Lung (tissue), 11 donors: ENCODE measurements at regions not wholly inside any gene's neighbourhood (a gene's known extent, or its start where the extent isn't known, plus 50 kb on each side); places are given as distances from the start of the nearest gene placed in this dataset.
A peak's percentile ranks its signal among the peaks of the same experiment; 100 is the strongest.

Source experiments
- ATAC-seq: fragments of 200-7000 bp; cut with Tn5 transposase; one replicate; pipeline ENCODE4 v1.9.1; 2020; ENCODE audit warnings: moderate number of reproducible peaks; ENCODE audit not compliant: insufficient read depth, low FRiP score
- DNase-seq, 3 donors: peaks; one replicate each; pipeline ENCODE4 v3.0.0-alpha.2; 2013 to 2017
- H3K27ac ChIP-seq, 2 donors: one replicate each; pipeline ENCODE4 v1.5.1; 2013; ENCODE audit warnings: mild to moderate bottlenecking in 2 of 2, moderate library complexity in 2 of 2, control low read depth in 1 of 2, inconsistent platforms in 1 of 2, low read depth in 1 of 2, low read length in 1 of 2
- H3K27me3 ChIP-seq, 3 donors: one replicate each; pipeline ENCODE4 v1.5.1; 2013; ENCODE audit warnings: low read length in 2 of 3; ENCODE audit not compliant: control insufficient read depth in 3 of 3, insufficient read depth in 3 of 3
- H3K36me3 ChIP-seq, 4 donors: one replicate each; pipeline ENCODE4 v1.5.1; 2013; ENCODE audit warnings: low read length in 4 of 4, mild to moderate bottlenecking in 1 of 4, moderate library complexity in 1 of 4; ENCODE audit not compliant: control insufficient read depth in 4 of 4, insufficient read depth in 4 of 4
- H3K4me1 ChIP-seq, 5 donors: one replicate each; pipeline ENCODE4 v1.5.1; 2013; ENCODE audit warnings: low read length in 5 of 5, mild to moderate bottlenecking in 2 of 5, moderate library complexity in 1 of 5; ENCODE audit not compliant: control insufficient read depth in 5 of 5, insufficient read depth in 5 of 5
- H3K4me3 ChIP-seq: one replicate; pipeline ENCODE4 v1.5.1; 2013; ENCODE audit warnings: mild to moderate bottlenecking, control low read depth, moderate library complexity
- H3K9ac ChIP-seq, 2 donors: one replicate each; pipeline ENCODE4 v1.5.1; 2013; ENCODE audit warnings: low read length in 2 of 2, control low read depth in 1 of 2; ENCODE audit not compliant: insufficient read depth in 1 of 2
- H3K9me3 ChIP-seq, 4 donors: one replicate each; pipeline ENCODE4 v1.5.1; 2013; ENCODE audit warnings: low read length in 3 of 4, mild to moderate bottlenecking in 1 of 4, moderate library complexity in 1 of 4; ENCODE audit not compliant: control insufficient read depth in 4 of 4, insufficient read depth in 3 of 4
- CTCF ChIP-seq: IDR thresholded peaks from 2 replicates; pipeline ENCODE4 v1.5.1; 2012; ENCODE audit warnings: mild to moderate bottlenecking; ENCODE audit errors: control extremely low read depth, extremely low read depth
- WGBS, 2 donors: extraction: QIAGEN DNeasy Blood & Tissue Kit; methylation state at CpG; one replicate each; pipeline ENCODE4 v1.1.7; 2013; 5-methylcytosine and 5-hydroxymethylcytosine counted together
- donor health status: control.
- donor health status: control.
- donor health status: Bipolar disorder and iron deficiency.
- donor health status: healthy.
- donor health status: DM: yes; HTN: yes; CAD: no.

DNA sequence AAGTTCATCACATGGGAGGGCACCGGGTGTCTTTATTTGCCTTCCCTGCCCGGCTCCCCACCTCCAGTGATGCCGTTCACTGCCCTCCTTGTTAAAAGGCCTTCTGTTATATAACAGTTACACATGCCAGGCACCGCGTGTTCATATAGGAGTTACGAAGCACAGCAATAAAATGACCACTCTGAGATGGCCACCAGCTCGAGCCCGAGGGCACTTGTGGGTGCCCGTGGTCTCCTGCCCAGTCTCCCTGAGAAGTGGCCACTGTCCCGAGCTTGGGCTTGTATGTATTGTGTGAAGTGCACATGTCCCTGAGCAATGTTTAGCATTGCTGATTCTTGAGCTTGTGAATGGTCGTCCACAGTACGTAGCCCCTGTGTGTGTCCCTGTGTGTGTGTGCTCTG lies 355.6 kb downstream of the SEC14L1 start:
- Histone ChIP-seq H3K36me3 (peaks cover 0 to 60% (median 41%) of the 10 kb centered on the region in 4 donors), H3K27me3 (no peaks in the 10 kb centered on the region), H3K9me3 (no peaks in the 10 kb centered on the region), H3K9ac (no peak overlapping the region), H3K27ac (no peak overlapping the region), H3K4me1 (peaks cover 0 to 9% (median 4%) of the 10 kb centered on the region in 5 donors), H3K4me3 (no peak overlapping the region)
- no peak for TF ChIP-seq CTCF
- ATAC-seq (no peak), DNase-seq (no peak)
- 91 to 95% methylated on average over 12 of the region's 12 CpGs for WGBS, 2 donors

GRCh38 chr17:77496831-77497577 lies 356.2 kb downstream of the SEC14L1 start:
- peaks cover 0 to 9% (median 4%) of the 10 kb centered on the region in 5 donors for H3K4me1 ChIP-seq
- H3K9me3 ChIP-seq = no peaks in the 10 kb centered on the region
- DNase-seq = no peak
- 95 to 96% methylated on average over 9 of the region's 9 CpGs for WGBS, 2 donors
- no peak overlapping the region for H3K27ac ChIP-seq
- no peak overlapping the region for H3K9ac ChIP-seq
- no peaks in the 10 kb centered on the region for H3K27me3 ChIP-seq
- peaks cover 0 to 59% (median 41%) of the 10 kb centered on the region in 4 donors for H3K36me3 ChIP-seq
- H3K4me3 ChIP-seq = no peak overlapping the region
- no peak for TF ChIP-seq CTCF
- no peak for ATAC-seq

DNA sequence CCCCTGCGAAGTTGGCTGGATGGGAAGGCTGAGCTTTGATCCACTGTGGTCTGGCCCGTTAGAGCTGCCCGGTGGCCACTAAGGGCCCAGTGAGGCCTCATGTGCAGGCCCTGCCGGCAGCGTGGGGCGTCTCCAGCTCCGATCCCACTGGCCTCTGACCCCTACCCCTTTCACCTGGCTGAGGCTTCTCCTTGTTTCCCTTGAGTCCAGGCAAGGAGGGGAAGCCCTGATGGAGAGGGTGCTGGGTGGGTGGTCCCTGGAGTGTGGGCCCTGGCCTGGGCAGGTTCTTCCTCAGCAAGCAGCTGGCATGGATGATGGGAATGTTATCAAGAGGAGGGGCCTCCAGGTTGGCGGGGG lies 356.8 kb downstream of the SEC14L1 start:
- 93 to 94% methylated on average over 8 of the region's 8 CpGs for WGBS, 2 donors
- Histone ChIP-seq H3K4me3 (no peak overlapping the region), H3K4me1 (peaks cover 0 to 9% (median 4%) of the 10 kb centered on the region in 5 donors), H3K27me3 (no peaks in the 10 kb centered on the region), H3K9ac (no peak overlapping the region), H3K9me3 (no peaks in the 10 kb centered on the region), H3K27ac (no peak overlapping the region), H3K36me3 (peaks cover 0 to 53% (median 36%) of the 10 kb centered on the region in 4 donors)
- DNase-seq (peak in 1 of 3 donors; percentile 12), ATAC-seq (no peak)
- TF ChIP-seq CTCF = no peak
